ENCODE measurements at regions not wholly inside any gene's neighbourhood (a gene's known extent, or its start where the extent isn't known, plus 50 kb on each side); places are given as distances from the start of the nearest gene placed in this dataset.
A peak's percentile ranks its signal among the peaks of the same experiment; 100 is the strongest.

- DNase-seq (ENCODE audit: low read depth) = no peak
Observed at GRCh38 chr3:42345811-42346210, 64.6 kb downstream of the LYZL4 start.

- peak; percentile 34 for DNase-seq (ENCODE audit: low read depth)
Observed at GRCh38 chr3:42340466-42340865, 69.9 kb downstream of the LYZL4 start.

DNA sequence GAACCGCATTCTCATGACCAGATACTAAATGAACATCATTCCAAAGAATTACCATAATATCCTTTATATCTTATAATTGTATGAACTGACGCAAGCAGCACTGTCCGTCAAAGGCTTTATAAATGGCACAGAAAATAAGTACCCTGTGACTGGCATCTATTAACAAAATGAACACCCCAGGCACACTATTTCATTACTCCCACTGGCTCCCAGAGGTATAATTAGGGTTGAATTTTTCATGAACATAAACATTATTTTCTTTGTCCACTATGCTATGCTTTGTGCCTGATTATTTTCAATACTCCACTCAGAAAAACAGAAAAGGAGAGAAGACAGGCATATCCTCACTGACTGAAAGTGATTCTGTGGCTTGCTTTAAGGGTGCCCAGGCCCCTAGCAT lies 71.1 kb downstream of the LYZL4 start:
- DNase-seq (ENCODE audit: low read depth) = no peak

- DNase-seq (ENCODE audit: low read depth) = peak; percentile 40
Observed at GRCh38 chr3:42336103-42336502, 70.1 kb upstream of the CCK start.

DNA sequence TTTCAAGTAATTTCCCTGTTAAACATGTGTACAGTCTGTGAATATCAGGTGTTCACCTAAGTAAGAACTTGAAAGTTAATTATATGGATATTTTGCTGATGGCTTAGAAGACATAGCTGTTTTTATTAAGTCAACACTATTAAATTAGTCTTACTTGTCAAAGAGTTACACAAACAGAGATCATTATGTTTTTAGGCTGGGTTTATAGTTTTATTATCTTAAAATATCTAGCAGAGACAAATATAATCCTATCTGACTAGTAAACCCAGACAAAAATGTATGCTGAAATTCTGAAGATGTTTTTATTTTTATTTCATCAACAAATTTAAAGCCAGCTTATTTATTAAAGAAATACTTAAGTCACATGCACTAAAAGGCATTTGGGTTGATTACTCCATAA lies 51.2 kb upstream of the CCK start:
- no peak for DNase-seq (ENCODE audit: low read depth)
